IMR-90 (cell line): ENCODE measurements at regions not wholly inside any gene's neighbourhood (a gene's known extent, or its start where the extent isn't known, plus 50 kb on each side); places are given as distances from the start of the nearest gene placed in this dataset.

Experiments
- ATAC-seq: fragments of 200-7000 bp; cut with Tn5 transposase; 2 replicates; pipeline ENCODE4 v1.9.1; 2020; ENCODE audit warnings: low read depth, mild to moderate bottlenecking, moderate library complexity
- BruUV-seq: library from RNA; stranded (reverse); fragments of 400-500 nt; replicated peaks from 2 replicates; lab custom pipeline; 2021; lab: Mats Ljungman, UMichigan
- CTCF ChIA-PET: fragments of 300-600 bp; formaldehyde crosslinking; extraction: SDS; loops from one replicate; lab custom pipeline; 2021; ENCODE audit warnings: antibody characterized with exemption; lab: Yijun Ruan, JAX
- POLR2A ChIA-PET: fragments of 300-600 bp; sonication (Branson Sonifier 250); formaldehyde crosslinking; loops from one replicate; lab custom pipeline; 2022; ENCODE audit warnings: antibody characterized with exemption; ENCODE audit not compliant: unreplicated experiment; lab: Charles Lee
- DNase-seq: peaks from one replicate; pipeline ENCODE4 v3.0.0; 2013
- H2AFZ ChIP-seq: replicated peaks from 2 replicates; pipeline ENCODE3; 2013; ENCODE audit warnings: low read length, mild to moderate bottlenecking; ENCODE audit not compliant: poor library complexity
- H2AK5ac ChIP-seq: 2 replicates; pipeline ENCODE4 v1.6.1; 2013; ENCODE audit warnings: low read depth, low read length, inconsistent platforms
- H2AK9ac ChIP-seq: replicated peaks from 2 replicates; pipeline ENCODE3; 2013; ENCODE audit warnings: mild to moderate bottlenecking, low read depth, low read length, moderate library complexity; ENCODE audit not compliant: poor library complexity
- H2BK120ac ChIP-seq: 2 replicates; pipeline ENCODE4 v1.6.1; 2013; ENCODE audit warnings: low read depth, low read length, inconsistent platforms
- H2BK15ac ChIP-seq: 3 replicates; pipeline ENCODE4 v1.6.1; 2013; ENCODE audit warnings: low read depth, low read length, inconsistent platforms
- H2BK20ac ChIP-seq: 2 replicates; pipeline ENCODE4 v1.6.1; 2013; ENCODE audit warnings: low read depth, mild to moderate bottlenecking, inconsistent platforms, low read length, moderate library complexity
- H2BK5ac ChIP-seq: 2 replicates; pipeline ENCODE4 v1.6.1; 2013; ENCODE audit warnings: mild to moderate bottlenecking, low read depth, low read length, inconsistent platforms; ENCODE audit not compliant: poor library complexity, severe bottlenecking
- H3K14ac ChIP-seq: replicated peaks from 2 replicates; pipeline ENCODE4 v1.6.1; 2013; ENCODE audit warnings: low read depth, low read length, inconsistent platforms
- H3K18ac ChIP-seq: 2 replicates; pipeline ENCODE4 v1.6.1; 2013; ENCODE audit warnings: low read depth, low read length, control low read depth
- H3K23ac ChIP-seq: 2 replicates; pipeline ENCODE4 v1.6.1; 2013; ENCODE audit warnings: low read depth, low read length, inconsistent platforms
- H3K27ac ChIP-seq: 2 replicates; pipeline ENCODE4 v1.5.1; 2013; ENCODE audit warnings: mild to moderate bottlenecking, control low read depth, low read length; ENCODE audit not compliant: insufficient read depth
- H3K27me3 ChIP-seq: 2 replicates; pipeline ENCODE4 v1.6.1; 2013; ENCODE audit warnings: low read length; ENCODE audit not compliant: control insufficient read depth, insufficient read depth
- H3K36me3 ChIP-seq: 2 replicates; pipeline ENCODE4 v1.6.1; 2013; ENCODE audit warnings: low read length, mixed read lengths; ENCODE audit not compliant: control insufficient read depth, insufficient read depth
- H3K4ac ChIP-seq: 2 replicates; pipeline ENCODE4 v1.6.1; 2013; ENCODE audit warnings: low read depth, low read length, inconsistent platforms
- H3K4me1 ChIP-seq: 2 replicates; pipeline ENCODE4 v1.6.1; 2013; ENCODE audit warnings: low read length, mixed read lengths; ENCODE audit not compliant: control insufficient read depth, insufficient read depth
- H3K4me2 ChIP-seq: 2 replicates; pipeline ENCODE4 v1.6.1; 2013; ENCODE audit warnings: low read depth, mild to moderate bottlenecking, control low read depth, low read length, moderate library complexity
- H3K4me3 ChIP-seq: 2 replicates; pipeline ENCODE4 v1.5.1; 2013; ENCODE audit warnings: low read depth, mild to moderate bottlenecking, control low read depth, low read length, moderate library complexity; ENCODE audit not compliant: insufficient read depth
- H3K56ac ChIP-seq: 2 replicates; pipeline ENCODE4 v1.6.1; 2013; ENCODE audit warnings: low read length, inconsistent platforms; ENCODE audit not compliant: insufficient read depth; ENCODE audit errors: extremely low read depth
- H3K79me1 ChIP-seq, 2 experiments: 2 replicates each; pipeline ENCODE4 v1.6.1; 2013; ENCODE audit warnings: low read length in 2 of 2, inconsistent platforms in 1 of 2, low read depth in 1 of 2
- H3K9ac ChIP-seq: 2 replicates; pipeline ENCODE4 v1.6.1; 2013; ENCODE audit warnings: low read depth, low read length, control low read depth
- H3K9me1 ChIP-seq: 2 replicates; pipeline ENCODE4 v1.6.1; 2013; ENCODE audit warnings: low read length, inconsistent platforms; ENCODE audit not compliant: insufficient read depth
- H3K9me3 ChIP-seq: 2 replicates; pipeline ENCODE4 v1.6.1; 2013; ENCODE audit warnings: low read length; ENCODE audit not compliant: control insufficient read depth, insufficient read depth
- H4K20me1 ChIP-seq: 2 replicates; pipeline ENCODE4 v1.6.1; 2013; ENCODE audit warnings: low read length, inconsistent platforms; ENCODE audit not compliant: insufficient read depth
- H4K5ac ChIP-seq: 2 replicates; pipeline ENCODE4 v1.6.1; 2013; ENCODE audit warnings: mild to moderate bottlenecking, low read depth, low read length, control low read depth
- H4K8ac ChIP-seq, 2 experiments: 2 replicates each; pipeline ENCODE4 v1.6.1; 2013; ENCODE audit warnings: low read depth in 2 of 2, low read length in 2 of 2, control low read depth in 1 of 2, inconsistent platforms in 1 of 2
- H4K91ac ChIP-seq: 2 replicates; pipeline ENCODE4 v1.6.1; 2013; ENCODE audit warnings: low read depth, low read length, inconsistent platforms; ENCODE audit not compliant: insufficient read depth
- BHLHE40 ChIP-seq: fragments of 150-350 bp; IDR thresholded peaks from 2 replicates; pipeline ENCODE4 v1.6.1; 2016; ENCODE audit warnings: mild to moderate bottlenecking, low read depth, low read length
- CEBPB ChIP-seq: IDR thresholded peaks from 2 replicates; pipeline ENCODE4 v1.6.1; 2012; ENCODE audit warnings: low read depth, low read length, improper control_type of control experiment
- ELK1 ChIP-seq: fragments of 150-350 bp; IDR thresholded peaks from 2 replicates; pipeline ENCODE4 v1.6.1; 2016; ENCODE audit warnings: low read depth, mild to moderate bottlenecking, low read length, moderate library complexity, borderline replicate concordance
- FOS ChIP-seq: fragments of 150-350 bp; IDR thresholded peaks from 2 replicates; pipeline ENCODE4 v1.6.1; 2016; ENCODE audit warnings: low read depth, low read length
- MAFK ChIP-seq: IDR thresholded peaks from 2 replicates; pipeline ENCODE4 v1.6.1; 2012; ENCODE audit warnings: low read depth, low read length, improper control_type of control experiment
- MXI1 ChIP-seq: IDR thresholded peaks from 2 replicates; pipeline ENCODE4 v1.6.1; 2012; ENCODE audit warnings: low read depth, mild to moderate bottlenecking, low read length, moderate library complexity, borderline replicate concordance
- NFE2L2 ChIP-seq: fragments of 150-350 bp; IDR thresholded peaks from 2 replicates; pipeline ENCODE4 v1.6.1; 2016; ENCODE audit warnings: low read depth, mild to moderate bottlenecking, low read length
- POLR2A ChIP-seq: IDR thresholded peaks from 2 replicates; pipeline ENCODE4 v1.6.1; 2012; ENCODE audit warnings: mild to moderate bottlenecking, low read depth, low read length
- RFX5 ChIP-seq: IDR thresholded peaks from 2 replicates; pipeline ENCODE4 v1.8.0; 2012; ENCODE audit warnings: low read depth, mild to moderate bottlenecking, low read length, moderate library complexity
- WGBS, 2 experiments: methylation state at CpG; one replicate each; pipeline versions ENCODE4 v1.1.5 to v1.1.7; 2013; ENCODE audit warnings: missing lambda C conversion rate in 2 of 2; ENCODE audit not compliant: insufficient read length in 1 of 2; ENCODE audit errors: extremely low coverage in 2 of 2; 5-methylcytosine and 5-hydroxymethylcytosine counted together
- dilution Hi-C: fragments of 300-500 bp; cut with HindIII; formaldehyde crosslinking; loops from one replicate; pipeline ENCODE4 v1.14.3; 2018; ENCODE audit warnings: low sequenced_read_pairs; ENCODE audit not compliant: unreplicated experiment
- in situ Hi-C: fragments of 300-500 bp; cut with MboI; formaldehyde crosslinking; loops from 3 replicates; pipeline ENCODE4 v1.14.3; 2019; ENCODE audit warnings: low sequenced_read_pairs, inconsistent platforms, mixed read lengths
- intact Hi-C: fragments of 100-400 bp; cut with micrococcal nuclease; formaldehyde crosslinking; loops from 2 replicates; pipeline ENCODE4 v1.10.0; 2022

- Histone ChIP-seq H3K36me3 (no peaks in the 10 kb centered on the region), H3K27ac (no peak overlapping the region), H4K20me1 (no peaks in the 10 kb centered on the region), H4K91ac (no peak overlapping the region), H3K4me2 (no peak overlapping the region), H3K4ac (no peak overlapping the region), H4K8ac (no peak overlapping the region), H3K79me1 (no peaks in the 10 kb centered on the region), H3K4me1 (no peaks in the 10 kb centered on the region), H2BK5ac (no peak overlapping the region), H3K9me1 (no peaks in the 10 kb centered on the region), H2BK120ac (no peak overlapping the region), H3K9me3 (no peaks in the 10 kb centered on the region), H2BK20ac (no peak overlapping the region), H4K5ac (no peak overlapping the region), H3K14ac (no peak overlapping the region), H2AFZ (no peak overlapping the region), H2AK9ac (no peak overlapping the region), H3K23ac (no peak overlapping the region), H3K9ac (no peak overlapping the region), H3K56ac (no peak overlapping the region), H2AK5ac (no peak overlapping the region), H3K27me3 (no peaks in the 10 kb centered on the region; the same call in 1 of the 2 replicates), H2BK15ac (no peak overlapping the region), H3K18ac (no peak overlapping the region), H3K4me3 (no peak overlapping the region)
- no TSS peak for BruUV-seq
- in situ Hi-C loops (no loop called here), dilution Hi-C loops (no loop called here), intact Hi-C loops (no loop called here)
- DNase-seq (no peak), ATAC-seq (no peak)
- ChIA-PET POLR2A (no interaction called here), CTCF (no interaction called here)
- WGBS, 2 experiments = no CpG with 5 or more reads among the region's 4 CpGs
- TF ChIP-seq POLR2A (no peak), FOS (no peak), MXI1 (no peak), MAFK (no peak), ELK1 (no peak), BHLHE40 (no peak), NFE2L2 (no peak), RFX5 (no peak), CEBPB (no peak)
Measured at GRCh38 chr7:25402532-25402931, 174.2 kb upstream of the NPVF start.
